IPS-15b (cell line): ENCODE measurements at regions not wholly inside any gene's neighbourhood (a gene's known extent, or its start where the extent isn't known, plus 50 kb on each side); places are given as distances from the start of the nearest gene placed in this dataset.
"Not testable (repeated sequence)": the region's sequence is repeated elsewhere in the genome, so short reads cannot be mapped to it uniquely, and the experiment has no call there.

Experiments used
- H3K27me3 ChIP-seq: one replicate; pipeline ENCODE4 v1.6.1; 2013; ENCODE audit warnings: low read length; ENCODE audit not compliant: control insufficient read depth, insufficient read depth
- H3K36me3 ChIP-seq: one replicate; pipeline ENCODE4 v1.6.1; 2013; ENCODE audit warnings: low read length; ENCODE audit not compliant: control insufficient read depth, insufficient read depth
- H3K4me1 ChIP-seq: one replicate; pipeline ENCODE4 v1.6.1; 2013; ENCODE audit warnings: mild to moderate bottlenecking, low read length; ENCODE audit not compliant: control insufficient read depth, insufficient read depth
- H3K4me3 ChIP-seq: one replicate; pipeline ENCODE4 v1.5.1; 2013; ENCODE audit warnings: low read depth, low read length
- H3K9ac ChIP-seq: one replicate; pipeline ENCODE4 v1.6.1; 2013; ENCODE audit warnings: low read depth, mild to moderate bottlenecking, low read length
- H3K9me3 ChIP-seq: one replicate; pipeline ENCODE4 v1.6.1; 2013; ENCODE audit warnings: mild to moderate bottlenecking, low read length; ENCODE audit not compliant: control insufficient read depth, insufficient read depth

- H3K36me3 ChIP-seq: no peaks in the 10 kb centered on the region
- H3K4me3 ChIP-seq: no peak overlapping the region
- H3K9me3 ChIP-seq: no peaks in the 10 kb centered on the region
- H3K4me1 ChIP-seq: no peaks in the 10 kb centered on the region
- H3K27me3 ChIP-seq: no peaks in the 10 kb centered on the region
- no peak overlapping the region for H3K9ac ChIP-seq
Measured at GRCh38 chr4:177987896-177988295, 545.7 kb upstream of the AGA start.

DNA sequence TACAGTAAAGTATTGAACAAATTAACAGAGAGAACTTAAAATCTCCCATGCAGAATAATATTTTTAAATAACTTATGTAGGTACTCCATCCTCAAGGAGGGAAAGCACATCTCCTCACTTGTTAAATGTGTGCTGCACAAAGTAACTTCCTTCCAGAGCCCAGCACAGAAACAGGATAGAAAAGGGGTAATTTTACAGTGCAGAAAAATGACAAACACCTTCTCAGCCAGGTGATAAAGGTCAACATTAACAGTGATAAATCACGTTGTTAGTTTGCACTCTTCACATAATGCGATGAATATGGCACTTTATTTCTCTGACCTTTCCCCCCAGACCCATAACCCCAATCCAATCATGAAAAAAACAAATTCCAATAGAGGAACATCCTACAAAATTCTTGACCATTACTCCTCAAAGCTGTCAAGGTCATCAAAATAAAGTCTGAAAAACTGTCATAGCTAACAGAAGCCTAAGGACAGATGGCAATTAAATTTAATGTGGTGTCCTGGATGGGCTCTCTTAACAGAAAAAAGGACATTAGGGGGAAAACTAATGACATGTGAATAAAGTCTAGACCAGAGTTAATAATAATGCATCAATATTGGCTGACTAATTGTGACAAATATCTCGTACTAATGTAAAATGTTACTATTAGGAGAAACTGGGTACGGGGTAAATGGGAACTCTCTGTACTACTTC is 547.4 kb upstream of the AGA start:
- Histone ChIP-seq H3K36me3 (no peaks in the 10 kb centered on the region), H3K9ac (no peak overlapping the region), H3K4me1 (no peaks in the 10 kb centered on the region), H3K9me3 (no peaks in the 10 kb centered on the region), H3K4me3 (no peak overlapping the region), H3K27me3 (no peaks in the 10 kb centered on the region)

DNA sequence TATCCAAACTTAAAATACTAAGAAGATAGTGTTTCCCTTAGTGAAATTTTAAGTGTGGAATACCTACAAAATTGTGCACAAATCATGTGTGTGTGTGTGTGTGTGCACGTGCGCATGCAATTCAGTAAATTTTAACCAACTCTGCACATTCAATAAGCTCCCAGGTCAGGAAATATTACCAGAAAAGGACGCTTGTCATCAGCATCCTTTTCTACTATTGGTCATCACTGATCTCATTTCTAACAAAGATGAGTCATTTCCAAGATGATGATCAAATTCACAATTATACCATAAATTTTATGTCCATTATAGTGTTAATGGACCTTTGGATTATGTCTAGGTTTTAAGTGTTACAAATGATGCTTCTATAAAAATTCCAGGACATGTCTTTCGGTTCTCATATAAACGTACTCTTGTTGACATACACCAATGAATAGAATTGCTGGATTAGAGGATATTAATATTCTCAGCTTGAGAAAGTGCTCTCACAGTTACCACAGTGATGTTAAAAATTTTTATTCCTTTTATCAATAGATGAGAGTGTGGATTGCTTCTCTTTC is 560.9 kb upstream of the AGA start:
- Histone ChIP-seq H3K36me3 (no peaks in the 10 kb centered on the region), H3K9ac (no peak overlapping the region), H3K4me3 (no peak overlapping the region), H3K4me1 (no peaks in the 10 kb centered on the region), H3K9me3 (no peaks in the 10 kb centered on the region), H3K27me3 (no peaks in the 10 kb centered on the region)

DNA sequence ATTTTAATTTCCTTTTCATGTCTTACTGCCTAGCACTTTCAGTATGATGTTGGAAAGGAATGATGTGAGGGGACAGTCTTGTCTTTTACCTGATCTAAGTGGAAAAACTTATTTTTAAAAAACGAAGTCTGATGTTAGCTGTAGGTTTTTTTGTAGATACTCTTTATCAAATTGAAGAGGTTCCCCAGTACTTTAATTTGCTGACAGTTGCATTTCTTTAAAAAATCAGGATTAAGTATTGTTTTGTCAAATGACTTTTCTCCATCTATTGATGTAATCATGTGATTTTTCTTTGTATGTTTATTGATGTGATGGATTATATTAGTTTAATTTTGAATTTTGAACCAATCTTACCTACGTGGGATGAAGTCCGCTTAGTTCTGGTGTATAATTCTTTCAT is 568.4 kb upstream of the AGA start:
- H3K4me1 ChIP-seq: no peaks in the 10 kb centered on the region
- H3K36me3 ChIP-seq: no peaks in the 10 kb centered on the region
- H3K27me3 ChIP-seq: no peaks in the 10 kb centered on the region
- no peak overlapping the region for H3K9ac ChIP-seq
- no peaks in the 10 kb centered on the region for H3K9me3 ChIP-seq
- H3K4me3 ChIP-seq: no peak overlapping the region

DNA sequence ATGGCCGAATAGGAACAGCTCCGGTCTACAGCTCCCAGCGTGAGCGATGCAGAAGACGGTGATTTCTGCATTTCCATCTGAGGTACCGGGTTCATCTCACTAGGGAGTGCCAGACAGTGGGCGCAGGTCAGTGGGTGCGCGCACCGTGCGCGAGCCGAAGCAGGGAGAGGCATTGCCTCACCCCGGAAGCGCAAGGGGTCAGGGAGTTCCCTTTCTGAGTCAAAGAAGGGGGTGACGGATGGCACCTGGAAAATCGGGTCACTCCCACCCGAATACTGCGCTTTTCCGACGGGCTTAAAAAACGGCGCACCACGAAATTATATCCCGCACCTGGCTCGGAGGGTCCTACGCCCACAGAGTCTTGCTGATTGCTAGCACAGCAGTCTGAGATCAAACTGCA is 572.8 kb upstream of the AGA start:
- H3K4me1 ChIP-seq, H3K9me3 ChIP-seq, H3K36me3 ChIP-seq, H3K27me3 ChIP-seq, H3K4me3 ChIP-seq, H3K9ac ChIP-seq: not testable (repeated sequence)

- no peaks in the 10 kb centered on the region for H3K27me3 ChIP-seq
- H3K9ac ChIP-seq: no peak overlapping the region
- no peak overlapping the region for H3K4me3 ChIP-seq
- H3K4me1 ChIP-seq: no peaks in the 10 kb centered on the region
- no peaks in the 10 kb centered on the region for H3K9me3 ChIP-seq
- no peaks in the 10 kb centered on the region for H3K36me3 ChIP-seq
Measured at GRCh38 chr4:178026999-178027398, 584.8 kb upstream of the AGA start.

GRCh38 chr4:178027796-178028195 is 585.6 kb upstream of the AGA start:
- H3K27me3 ChIP-seq: no peaks in the 10 kb centered on the region
- H3K4me1 ChIP-seq: no peaks in the 10 kb centered on the region
- no peak overlapping the region for H3K4me3 ChIP-seq
- H3K9ac ChIP-seq: no peak overlapping the region
- no peaks in the 10 kb centered on the region for H3K9me3 ChIP-seq
- H3K36me3 ChIP-seq: no peaks in the 10 kb centered on the region

GRCh38 chr4:178028481-178028880 is 586.2 kb upstream of the AGA start:
- no peaks in the 10 kb centered on the region for H3K27me3 ChIP-seq
- H3K4me3 ChIP-seq: no peak overlapping the region

DNA sequence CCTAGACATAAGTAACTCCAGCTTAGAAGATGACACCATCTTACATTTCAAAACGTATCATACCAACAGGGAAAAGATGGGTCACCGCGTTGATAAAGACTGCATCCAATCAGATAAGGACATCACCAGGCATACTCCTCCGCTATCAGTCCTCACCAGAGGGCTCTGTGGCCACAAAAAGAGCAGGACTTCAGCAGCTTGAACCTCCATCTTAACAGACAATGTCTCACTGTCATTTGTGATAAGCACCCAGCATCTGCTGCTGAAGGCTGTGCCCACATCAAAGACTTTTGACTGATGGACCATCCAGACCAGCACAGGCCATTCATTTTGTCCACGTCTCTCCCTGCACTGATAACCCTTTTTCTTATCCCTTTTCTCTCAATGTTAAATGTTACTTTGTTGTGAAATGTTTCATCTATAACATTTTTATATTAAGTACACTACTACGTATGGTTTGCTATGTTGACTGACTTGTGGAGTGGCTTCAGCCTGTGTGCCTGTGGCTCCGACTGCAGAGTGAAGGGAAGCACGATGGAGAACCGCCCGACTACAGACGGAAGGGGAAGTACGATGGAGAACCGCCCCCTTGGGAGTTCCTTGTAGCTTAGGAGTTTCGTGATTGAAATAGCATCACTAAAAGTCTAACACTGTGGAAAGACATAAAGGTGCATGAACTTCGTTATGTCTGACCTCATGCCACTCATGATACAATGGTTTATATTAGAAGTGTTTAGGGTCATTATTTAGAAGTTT is 595.4 kb upstream of the AGA start:
- H3K36me3 ChIP-seq: no peaks in the 10 kb centered on the region
- H3K9ac ChIP-seq: no peak overlapping the region
- H3K4me3 ChIP-seq: no peak overlapping the region
- H3K4me1 ChIP-seq: no peaks in the 10 kb centered on the region
- H3K27me3 ChIP-seq: no peaks in the 10 kb centered on the region
- no peaks in the 10 kb centered on the region for H3K9me3 ChIP-seq

More at GRCh38 chr4:178028481-178028880, 586.2 kb upstream of the AGA start:
- Histone ChIP-seq H3K9ac (no peak overlapping the region), H3K36me3 (no peaks in the 10 kb centered on the region), H3K4me1 (no peaks in the 10 kb centered on the region), H3K9me3 (no peaks in the 10 kb centered on the region)

- Histone ChIP-seq H3K27me3 (no peaks in the 10 kb centered on the region), H3K9ac (no peak overlapping the region), H3K4me3 (no peak overlapping the region), H3K4me1 (peaks cover 5% of the 10 kb centered on the region), H3K9me3 (no peaks in the 10 kb centered on the region), H3K36me3 (no peaks in the 10 kb centered on the region)
Measured at GRCh38 chr4:178056996-178057395, 614.8 kb upstream of the AGA start.

- Histone ChIP-seq H3K9me3 (no peaks in the 10 kb centered on the region), H3K36me3 (no peaks in the 10 kb centered on the region), H3K4me1 (no peaks in the 10 kb centered on the region), H3K27me3 (no peaks in the 10 kb centered on the region), H3K4me3 (no peak overlapping the region), H3K9ac (no peak overlapping the region)
Measured at GRCh38 chr4:178063568-178063967, 621.3 kb upstream of the AGA start.

- Histone ChIP-seq H3K4me1 (no peaks in the 10 kb centered on the region), H3K9me3 (no peaks in the 10 kb centered on the region), H3K9ac (no peak overlapping the region), H3K4me3 (no peak overlapping the region), H3K36me3 (no peaks in the 10 kb centered on the region), H3K27me3 (no peaks in the 10 kb centered on the region)
Measured at GRCh38 chr4:178066338-178066941, 624.2 kb upstream of the AGA start.
